Activated naive CD8-positive, alpha-beta T cell (primary cell): ENCODE measurements at regions not wholly inside any gene's neighbourhood (a gene's known extent, or its start where the extent isn't known, plus 50 kb on each side); places are given as distances from the start of the nearest gene placed in this dataset.

ENCODE experiments used
- H3K27ac Mint-ChIP-seq: one replicate; pipeline ENCODE4 v1.8.0; 2021; ENCODE audit warnings: mixed read lengths
- H3K27me3 Mint-ChIP-seq: one replicate; pipeline ENCODE4 v1.8.0; 2021; ENCODE audit warnings: mixed read lengths
- H3K36me3 Mint-ChIP-seq: one replicate; pipeline ENCODE4 v1.8.0; 2021; ENCODE audit warnings: mixed read lengths
- H3K4me1 Mint-ChIP-seq: one replicate; pipeline ENCODE4 v1.8.0; 2021; ENCODE audit warnings: low read depth, mixed read lengths
- H3K4me3 Mint-ChIP-seq: one replicate; pipeline ENCODE4 v1.8.0; 2021; ENCODE audit warnings: mild to moderate bottlenecking, mixed read lengths
- H3K9me3 Mint-ChIP-seq: one replicate; pipeline ENCODE4 v1.8.0; 2021; ENCODE audit warnings: low read depth, mixed read lengths

GRCh38 chr5:98588215-98588614 is 185.2 kb upstream of the RGMB start:
- H3K4me3 Mint-ChIP-seq = no peak overlapping the region
- peaks cover 5% of the 10 kb centered on the region for H3K27me3 Mint-ChIP-seq
- H3K27ac Mint-ChIP-seq = no peak overlapping the region
- no peaks in the 10 kb centered on the region for H3K36me3 Mint-ChIP-seq
- no peaks in the 10 kb centered on the region for H3K4me1 Mint-ChIP-seq
- H3K9me3 Mint-ChIP-seq = peaks cover 4% of the 10 kb centered on the region

- H3K27me3 Mint-ChIP-seq = peaks cover 7% of the 10 kb centered on the region
- no peak overlapping the region for H3K27ac Mint-ChIP-seq
- no peaks in the 10 kb centered on the region for H3K36me3 Mint-ChIP-seq
- no peak overlapping the region for H3K4me3 Mint-ChIP-seq
- H3K4me1 Mint-ChIP-seq = no peaks in the 10 kb centered on the region
- H3K9me3 Mint-ChIP-seq = peaks cover 7% of the 10 kb centered on the region
Measured at GRCh38 chr5:98593418-98593817, 180.0 kb upstream of the RGMB start.

GRCh38 chr5:98594098-98594497 is 179.4 kb upstream of the RGMB start:
- H3K36me3 Mint-ChIP-seq = no peaks in the 10 kb centered on the region
- H3K27ac Mint-ChIP-seq = no peak overlapping the region
- H3K27me3 Mint-ChIP-seq = peaks cover 7% of the 10 kb centered on the region
- H3K9me3 Mint-ChIP-seq = peaks cover 7% of the 10 kb centered on the region
- no peaks in the 10 kb centered on the region for H3K4me1 Mint-ChIP-seq
- no peak overlapping the region for H3K4me3 Mint-ChIP-seq

- Mint-ChIP-seq H3K4me1 (no peaks in the 10 kb centered on the region), H3K9me3 (peaks cover 4% of the 10 kb centered on the region), H3K36me3 (no peaks in the 10 kb centered on the region), H3K27me3 (peaks cover 7% of the 10 kb centered on the region), H3K27ac (no peak overlapping the region), H3K4me3 (no peak overlapping the region)
Measured at GRCh38 chr5:98599016-98599415, 174.4 kb upstream of the RGMB start.

- H3K4me3 Mint-ChIP-seq = no peak overlapping the region
- no peaks in the 10 kb centered on the region for H3K9me3 Mint-ChIP-seq
- no peaks in the 10 kb centered on the region for H3K4me1 Mint-ChIP-seq
- peaks cover 5% of the 10 kb centered on the region for H3K27me3 Mint-ChIP-seq
- no peaks in the 10 kb centered on the region for H3K36me3 Mint-ChIP-seq
- H3K27ac Mint-ChIP-seq = no peak overlapping the region
Measured at GRCh38 chr5:98602534-98603112, 170.8 kb upstream of the RGMB start.

- Mint-ChIP-seq H3K27ac (no peak overlapping the region), H3K27me3 (peaks cover 5% of the 10 kb centered on the region), H3K36me3 (no peaks in the 10 kb centered on the region), H3K9me3 (no peaks in the 10 kb centered on the region), H3K4me3 (no peak overlapping the region), H3K4me1 (no peaks in the 10 kb centered on the region)
Measured at GRCh38 chr5:98603456-98603855, 170.0 kb upstream of the RGMB start.

- no peaks in the 10 kb centered on the region for H3K9me3 Mint-ChIP-seq
- no peaks in the 10 kb centered on the region for H3K4me1 Mint-ChIP-seq
- H3K27me3 Mint-ChIP-seq = peaks cover 5% of the 10 kb centered on the region
- no peak overlapping the region for H3K27ac Mint-ChIP-seq
- H3K36me3 Mint-ChIP-seq = no peaks in the 10 kb centered on the region
- H3K4me3 Mint-ChIP-seq = no peak overlapping the region
Measured at GRCh38 chr5:98604301-98604700, 169.2 kb upstream of the RGMB start.

- H3K4me1 Mint-ChIP-seq = no peaks in the 10 kb centered on the region
- H3K4me3 Mint-ChIP-seq = no peak overlapping the region
- H3K36me3 Mint-ChIP-seq = no peaks in the 10 kb centered on the region
- peaks cover 5% of the 10 kb centered on the region for H3K27me3 Mint-ChIP-seq
- H3K9me3 Mint-ChIP-seq = no peaks in the 10 kb centered on the region
- no peak overlapping the region for H3K27ac Mint-ChIP-seq
Measured at GRCh38 chr5:98604721-98605425, 168.6 kb upstream of the RGMB start.

GRCh38 chr5:98605426-98605825 is 168.0 kb upstream of the RGMB start:
- H3K27ac Mint-ChIP-seq = no peak overlapping the region
- peaks cover under 1% of the 10 kb centered on the region for H3K27me3 Mint-ChIP-seq
- H3K9me3 Mint-ChIP-seq = no peaks in the 10 kb centered on the region
- H3K36me3 Mint-ChIP-seq = no peaks in the 10 kb centered on the region
- no peak overlapping the region for H3K4me3 Mint-ChIP-seq
- H3K4me1 Mint-ChIP-seq = no peaks in the 10 kb centered on the region

- H3K4me3 Mint-ChIP-seq = no peak overlapping the region
- no peaks in the 10 kb centered on the region for H3K36me3 Mint-ChIP-seq
- no peaks in the 10 kb centered on the region for H3K4me1 Mint-ChIP-seq
- peaks cover 1% of the 10 kb centered on the region for H3K27me3 Mint-ChIP-seq
- no peaks in the 10 kb centered on the region for H3K9me3 Mint-ChIP-seq
- no peak overlapping the region for H3K27ac Mint-ChIP-seq
Measured at GRCh38 chr5:98606961-98607360, 166.5 kb upstream of the RGMB start.

- Mint-ChIP-seq H3K36me3 (no peaks in the 10 kb centered on the region), H3K4me1 (no peaks in the 10 kb centered on the region), H3K4me3 (no peak overlapping the region), H3K27ac (no peak overlapping the region), H3K27me3 (peaks cover 1% of the 10 kb centered on the region), H3K9me3 (no peaks in the 10 kb centered on the region)
Measured at GRCh38 chr5:98608052-98608451, 165.4 kb upstream of the RGMB start.

- Mint-ChIP-seq H3K27ac (no peak overlapping the region), H3K27me3 (peaks cover 4% of the 10 kb centered on the region), H3K36me3 (no peaks in the 10 kb centered on the region), H3K4me1 (no peaks in the 10 kb centered on the region), H3K4me3 (no peak overlapping the region), H3K9me3 (no peaks in the 10 kb centered on the region)
Measured at GRCh38 chr5:98614341-98614740, 159.1 kb upstream of the RGMB start.

GRCh38 chr5:98621821-98622220 is 151.6 kb upstream of the RGMB start:
- Mint-ChIP-seq H3K27me3 (peaks cover 16% of the 10 kb centered on the region), H3K9me3 (no peaks in the 10 kb centered on the region)

GRCh38 chr5:98624145-98624880 is 149.2 kb upstream of the RGMB start:
- no peaks in the 10 kb centered on the region for H3K4me1 Mint-ChIP-seq
- no peak overlapping the region for H3K4me3 Mint-ChIP-seq
- H3K27me3 Mint-ChIP-seq = peaks cover 14% of the 10 kb centered on the region
- no peaks in the 10 kb centered on the region for H3K36me3 Mint-ChIP-seq
- H3K9me3 Mint-ChIP-seq = peaks cover 5% of the 10 kb centered on the region
- no peak overlapping the region for H3K27ac Mint-ChIP-seq

More at GRCh38 chr5:98621821-98622220, 151.6 kb upstream of the RGMB start:
- Mint-ChIP-seq H3K4me1 (no peaks in the 10 kb centered on the region), H3K27ac (no peak overlapping the region), H3K4me3 (no peak overlapping the region), H3K36me3 (no peaks in the 10 kb centered on the region)

- Mint-ChIP-seq H3K9me3 (peaks cover 5% of the 10 kb centered on the region), H3K4me3 (no peak overlapping the region)
Measured at GRCh38 chr5:98627121-98627520, 146.3 kb upstream of the RGMB start.

More at GRCh38 chr5:98627121-98627520, 146.3 kb upstream of the RGMB start:
- Mint-ChIP-seq H3K4me1 (no peaks in the 10 kb centered on the region), H3K27me3 (peaks cover 11% of the 10 kb centered on the region), H3K27ac (no peak overlapping the region), H3K36me3 (no peaks in the 10 kb centered on the region)
